Dendritic cell treated with granulocyte-macrophage colony-stimulating factor and Interleukin-4, amounts not matched to agents 40 ng/mL and 50 ng/mL, for 4 days (primary cell): ENCODE measurements at regions not wholly inside any gene's neighbourhood (a gene's known extent, or its start where the extent isn't known, plus 50 kb on each side); places are given as distances from the start of the nearest gene placed in this dataset.

Experiments
- H3K27ac Mint-ChIP-seq: one replicate; pipeline ENCODE4 v1.8.0; 2022; ENCODE audit warnings: mild to moderate bottlenecking, mixed read lengths
- H3K27me3 Mint-ChIP-seq: one replicate; pipeline ENCODE4 v1.8.0; 2022; ENCODE audit warnings: mild to moderate bottlenecking, mixed read lengths
- H3K36me3 Mint-ChIP-seq: one replicate; pipeline ENCODE4 v1.8.0; 2022; ENCODE audit warnings: low read depth, mixed read lengths
- H3K4me1 Mint-ChIP-seq: one replicate; pipeline ENCODE4 v1.8.0; 2022; ENCODE audit warnings: low read depth, mixed read lengths
- H3K4me3 Mint-ChIP-seq: one replicate; pipeline ENCODE4 v1.8.0; 2022; ENCODE audit warnings: mild to moderate bottlenecking, moderate library complexity, mixed read lengths
- H3K9me3 Mint-ChIP-seq: one replicate; pipeline ENCODE4 v1.8.0; 2022; ENCODE audit warnings: mixed read lengths
- intact Hi-C: fragments of 100-400 bp; cut with micrococcal nuclease; formaldehyde crosslinking; loops from one replicate; pipeline ENCODE4 v1.15.0; 2022

- intact Hi-C loops = no loop called here
- no peaks in the 10 kb centered on the region for H3K27me3 Mint-ChIP-seq
- H3K4me3 Mint-ChIP-seq = no peak overlapping the region
- H3K9me3 Mint-ChIP-seq = no peaks in the 10 kb centered on the region
- H3K27ac Mint-ChIP-seq = no peak overlapping the region
- H3K36me3 Mint-ChIP-seq = no peaks in the 10 kb centered on the region
- H3K4me1 Mint-ChIP-seq = no peaks in the 10 kb centered on the region
Measured at GRCh38 chr21:36566644-36567043, 86.7 kb upstream of the CLDN14 start.

GRCh38 chr21:36567216-36567885 lies 87.4 kb upstream of the CLDN14 start:
- Mint-ChIP-seq H3K36me3 (no peaks in the 10 kb centered on the region), H3K27me3 (no peaks in the 10 kb centered on the region), H3K4me1 (no peaks in the 10 kb centered on the region), H3K27ac (no peak overlapping the region), H3K9me3 (no peaks in the 10 kb centered on the region), H3K4me3 (no peak overlapping the region)
- intact Hi-C loops = no loop called here

GRCh38 chr21:36569511-36569910 lies 89.6 kb upstream of the CLDN14 start:
- H3K36me3 Mint-ChIP-seq = no peaks in the 10 kb centered on the region
- H3K27ac Mint-ChIP-seq = no peak overlapping the region
- H3K4me3 Mint-ChIP-seq = no peak overlapping the region
- no peaks in the 10 kb centered on the region for H3K4me1 Mint-ChIP-seq
- intact Hi-C loops = no loop called here
- H3K9me3 Mint-ChIP-seq = no peaks in the 10 kb centered on the region
- H3K27me3 Mint-ChIP-seq = no peaks in the 10 kb centered on the region

- no peak overlapping the region for H3K4me3 Mint-ChIP-seq
- H3K9me3 Mint-ChIP-seq = no peaks in the 10 kb centered on the region
- H3K27ac Mint-ChIP-seq = no peak overlapping the region
- no peaks in the 10 kb centered on the region for H3K27me3 Mint-ChIP-seq
- intact Hi-C loops = no loop called here
- H3K4me1 Mint-ChIP-seq = no peaks in the 10 kb centered on the region
- H3K36me3 Mint-ChIP-seq = no peaks in the 10 kb centered on the region
Measured at GRCh38 chr21:36571556-36571955, 91.6 kb upstream of the CLDN14 start.

GRCh38 chr21:36572039-36572438 lies 92.1 kb upstream of the CLDN14 start:
- Mint-ChIP-seq H3K9me3 (no peaks in the 10 kb centered on the region), H3K4me3 (no peak overlapping the region), H3K4me1 (peaks cover 3% of the 10 kb centered on the region), H3K27me3 (no peaks in the 10 kb centered on the region), H3K27ac (no peak overlapping the region), H3K36me3 (no peaks in the 10 kb centered on the region)
- intact Hi-C loops = no loop called here

GRCh38 chr21:36575306-36575705 lies 95.4 kb upstream of the CLDN14 start:
- no peaks in the 10 kb centered on the region for H3K27me3 Mint-ChIP-seq
- no peaks in the 10 kb centered on the region for H3K9me3 Mint-ChIP-seq
- intact Hi-C loops = no loop called here
- no peak overlapping the region for H3K27ac Mint-ChIP-seq
- peaks cover 8% of the 10 kb centered on the region for H3K4me1 Mint-ChIP-seq
- no peaks in the 10 kb centered on the region for H3K36me3 Mint-ChIP-seq
- no peak overlapping the region for H3K4me3 Mint-ChIP-seq

GRCh38 chr21:36576441-36576840 lies 96.5 kb upstream of the CLDN14 start:
- H3K4me1 Mint-ChIP-seq = peaks cover 8% of the 10 kb centered on the region
- intact Hi-C loops = no loop called here
- no peaks in the 10 kb centered on the region for H3K36me3 Mint-ChIP-seq
- no peaks in the 10 kb centered on the region for H3K27me3 Mint-ChIP-seq
- no peak overlapping the region for H3K27ac Mint-ChIP-seq
- no peak overlapping the region for H3K4me3 Mint-ChIP-seq
- H3K9me3 Mint-ChIP-seq = no peaks in the 10 kb centered on the region

GRCh38 chr21:36579898-36580297 lies 100.0 kb upstream of the CLDN14 start:
- Mint-ChIP-seq H3K9me3 (no peaks in the 10 kb centered on the region), H3K27me3 (peaks cover 4% of the 10 kb centered on the region), H3K4me3 (no peak overlapping the region), H3K36me3 (no peaks in the 10 kb centered on the region), H3K27ac (no peak overlapping the region), H3K4me1 (peaks cover 8% of the 10 kb centered on the region)
- intact Hi-C loops = no loop called here

- Mint-ChIP-seq H3K27ac (no peak overlapping the region), H3K4me1 (peaks cover 7% of the 10 kb centered on the region), H3K4me3 (no peak overlapping the region), H3K36me3 (no peaks in the 10 kb centered on the region), H3K9me3 (no peaks in the 10 kb centered on the region), H3K27me3 (peaks cover 6% of the 10 kb centered on the region)
- intact Hi-C loops = no loop called here
Measured at GRCh38 chr21:36582271-36582670, 102.3 kb upstream of the CLDN14 start.

- no peak overlapping the region for H3K4me3 Mint-ChIP-seq
- H3K27me3 Mint-ChIP-seq = peaks cover 6% of the 10 kb centered on the region
- H3K27ac Mint-ChIP-seq = no peak overlapping the region
- no peaks in the 10 kb centered on the region for H3K9me3 Mint-ChIP-seq
- H3K36me3 Mint-ChIP-seq = no peaks in the 10 kb centered on the region
- intact Hi-C loops = no loop called here
- peaks cover 5% of the 10 kb centered on the region for H3K4me1 Mint-ChIP-seq
Measured at GRCh38 chr21:36583591-36583990, 103.7 kb upstream of the CLDN14 start.

- no peak overlapping the region for H3K27ac Mint-ChIP-seq
- H3K9me3 Mint-ChIP-seq = no peaks in the 10 kb centered on the region
- H3K27me3 Mint-ChIP-seq = peaks cover 6% of the 10 kb centered on the region
- H3K4me1 Mint-ChIP-seq = peaks cover 5% of the 10 kb centered on the region
- no peak overlapping the region for H3K4me3 Mint-ChIP-seq
- H3K36me3 Mint-ChIP-seq = no peaks in the 10 kb centered on the region
- intact Hi-C loops = no loop called here
Measured at GRCh38 chr21:36584980-36585940, 105.3 kb upstream of the CLDN14 start.

GRCh38 chr21:36587388-36587787 lies 107.5 kb upstream of the CLDN14 start:
- H3K4me1 Mint-ChIP-seq = peaks cover 5% of the 10 kb centered on the region
- H3K36me3 Mint-ChIP-seq = no peaks in the 10 kb centered on the region
- H3K27ac Mint-ChIP-seq = no peak overlapping the region
- H3K4me3 Mint-ChIP-seq = no peak overlapping the region
- peaks cover 6% of the 10 kb centered on the region for H3K27me3 Mint-ChIP-seq
- intact Hi-C loops = no loop called here
- no peaks in the 10 kb centered on the region for H3K9me3 Mint-ChIP-seq

GRCh38 chr21:36589352-36589971 lies 109.5 kb upstream of the SIM2 start:
- H3K9me3 Mint-ChIP-seq = no peaks in the 10 kb centered on the region
- peaks cover 5% of the 10 kb centered on the region for H3K27me3 Mint-ChIP-seq
- H3K36me3 Mint-ChIP-seq = no peaks in the 10 kb centered on the region
- intact Hi-C loops = loop anchor here (2.0 kb wide), 1 partner anchor 167 kb away; no protein-coding TSS in a partner anchor
- H3K4me1 Mint-ChIP-seq = peaks cover 5% of the 10 kb centered on the region
- H3K4me3 Mint-ChIP-seq = no peak overlapping the region
- no peak overlapping the region for H3K27ac Mint-ChIP-seq

GRCh38 chr21:36591326-36591970 lies 107.5 kb upstream of the SIM2 start:
- no peaks in the 10 kb centered on the region for H3K36me3 Mint-ChIP-seq
- H3K4me1 Mint-ChIP-seq = no peaks in the 10 kb centered on the region
- H3K4me3 Mint-ChIP-seq = no peak overlapping the region
- peaks cover 6% of the 10 kb centered on the region for H3K27me3 Mint-ChIP-seq
- no peak overlapping the region for H3K27ac Mint-ChIP-seq
- no peaks in the 10 kb centered on the region for H3K9me3 Mint-ChIP-seq
- intact Hi-C loops = loop anchor here (10.0 kb wide), 1 partner anchor 83 kb away; no protein-coding TSS in a partner anchor
